AG04450 (cell line): ENCODE measurements at regions not wholly inside any gene's neighbourhood (a gene's known extent, or its start where the extent isn't known, plus 50 kb on each side); places are given as distances from the start of the nearest gene placed in this dataset.

ENCODE experiments used
- CTCF ChIA-PET: fragments of 300-600, 350-600 bp; formaldehyde crosslinking; extraction: SDS; loops from one replicate; lab custom pipeline; 2022; ENCODE audit warnings: antibody characterized with exemption, inconsistent platforms; lab: Charles Lee
- POLR2A ChIA-PET: fragments of 350-600 bp; formaldehyde crosslinking; extraction: SDS; loops from one replicate; lab custom pipeline; 2021; ENCODE audit warnings: antibody characterized with exemption, inconsistent platforms; lab: Yijun Ruan, JAX
- DNase-seq: peaks from one replicate; pipeline ENCODE4 v3.0.0-alpha.2; 2011; ENCODE audit warnings: low read depth, low spot score
- H3K27ac ChIP-seq: one replicate; pipeline ENCODE4 v1.5.1; 2012; ENCODE audit warnings: low read depth, low read length, control low read depth
- H3K27me3 ChIP-seq: one replicate; pipeline ENCODE4 v1.6.0; 2012; ENCODE audit warnings: low read length; ENCODE audit not compliant: control insufficient read depth, insufficient read depth
- H3K4me3 ChIP-seq: 2 replicates; pipeline ENCODE4 v1.5.1; 2011; ENCODE audit warnings: mild to moderate bottlenecking, low read depth, low read length, control low read depth
- H3K9me3 ChIP-seq: 2 replicates; pipeline ENCODE4 v1.5.1; 2012; ENCODE audit warnings: low read length; ENCODE audit not compliant: control insufficient read depth, insufficient read depth
- CTCF ChIP-seq: IDR thresholded peaks from 2 replicates; pipeline ENCODE4 v1.5.1; 2011; ENCODE audit warnings: low read depth, low read length, control low read depth, inconsistent platforms

- Histone ChIP-seq H3K27ac (no peak overlapping the region), H3K4me3 (no peak overlapping the region), H3K27me3 (no peaks in the 10 kb centered on the region), H3K9me3 (peaks cover 59% of the 10 kb centered on the region)
- no peak for TF ChIP-seq CTCF
- ChIA-PET POLR2A (no interaction called here), CTCF (no interaction called here)
- DNase-seq, result no peak
These were observed 136.6 kb downstream of the MYCN start for GRCh38 chr2:16076911-16077310.

- H3K27me3 ChIP-seq, result no peaks in the 10 kb centered on the region
- TF ChIP-seq CTCF, result no peak
- no peak overlapping the region for H3K4me3 ChIP-seq
- ChIA-PET CTCF (no interaction called here), POLR2A (no interaction called here)
- no peak for DNase-seq
- no peak overlapping the region for H3K27ac ChIP-seq
- H3K9me3 ChIP-seq, result peaks cover 68% of the 10 kb centered on the region
These were observed 135.0 kb downstream of the MYCN start for GRCh38 chr2:16075045-16076012.

- no peak for DNase-seq
- Histone ChIP-seq H3K4me3 (no peak overlapping the region), H3K27ac (no peak overlapping the region), H3K9me3 (peaks cover 71% of the 10 kb centered on the region), H3K27me3 (no peaks in the 10 kb centered on the region)
- ChIA-PET POLR2A (no interaction called here), CTCF (no interaction called here)
- TF ChIP-seq CTCF, result no peak
These were observed 133.6 kb downstream of the MYCN start for GRCh38 chr2:16073921-16074425.

- no peaks in the 10 kb centered on the region for H3K27me3 ChIP-seq
- no peak overlapping the region for H3K4me3 ChIP-seq
- ChIA-PET CTCF (no interaction called here), POLR2A (no interaction called here)
- H3K9me3 ChIP-seq, result peaks cover 71% of the 10 kb centered on the region
- TF ChIP-seq CTCF, result no peak
- DNase-seq, result no peak
- no peak overlapping the region for H3K27ac ChIP-seq
These were observed 133.1 kb downstream of the MYCN start for GRCh38 chr2:16073471-16073870.

GRCh38 chr2:16072638-16073290, 132.4 kb downstream of the MYCN start:
- no peaks in the 10 kb centered on the region for H3K27me3 ChIP-seq
- no peak for DNase-seq
- H3K9me3 ChIP-seq, result peaks cover 72% of the 10 kb centered on the region
- TF ChIP-seq CTCF, result no peak
- no peak overlapping the region for H3K27ac ChIP-seq
- no peak overlapping the region for H3K4me3 ChIP-seq
- ChIA-PET CTCF (no interaction called here), POLR2A (no interaction called here)
